GM23338 (cell line): ENCODE measurements at regions not wholly inside any gene's neighbourhood (a gene's known extent, or its start where the extent isn't known, plus 50 kb on each side); places are given as distances from the start of the nearest gene placed in this dataset.

Experiments used
- CTCF ChIP-seq, 2 experiments: fragments of 200-600 bp in 1 of 2; sonication (generic) in 1 of 2; conservative IDR thresholded peaks; 2 replicates each; pipeline versions ENCODE4 v1.5.1 to v1.6.1; 2016 to 2017; ENCODE audit warnings: antibody characterized with exemption in 2 of 2, low read depth in 2 of 2, mild to moderate bottlenecking in 2 of 2, moderate library complexity in 1 of 2
- EZH2 ChIP-seq: fragments of 200-600 bp; sonication (generic); IDR thresholded peaks from one replicate; pipeline ENCODE4 v1.8.0; 2017; ENCODE audit warnings: antibody characterized with exemption, mild to moderate bottlenecking, low read depth; ENCODE audit not compliant: unreplicated experiment
- EZH2phosphoT487 ChIP-seq: fragments of 200-600 bp; sonication (generic); IDR thresholded peaks from one replicate; pipeline ENCODE4 v1.8.1; 2018; ENCODE audit warnings: antibody characterized with exemption; ENCODE audit not compliant: unreplicated experiment
- JUNB ChIP-seq: IDR thresholded peaks from one replicate; pipeline ENCODE4 v1.6.1; 2016; ENCODE audit warnings: antibody characterized with exemption; ENCODE audit not compliant: unreplicated experiment
- NANOG ChIP-seq: IDR thresholded peaks from 2 replicates; pipeline ENCODE4 v1.6.1; 2016; ENCODE audit warnings: antibody characterized with exemption, borderline replicate concordance
- POLR2AphosphoS5 ChIP-seq: IDR thresholded peaks from 2 replicates; pipeline ENCODE4 v1.6.1; 2016; ENCODE audit warnings: antibody characterized with exemption, low read depth
- REST ChIP-seq: IDR thresholded peaks from one replicate; pipeline ENCODE4 v1.6.1; 2018; ENCODE audit warnings: antibody characterized with exemption; ENCODE audit not compliant: unreplicated experiment

GRCh38 chr12:84411031-84411430, 501.6 kb downstream of the SLC6A15 start:
- TF ChIP-seq CTCF (conservative IDR thresholded peaks at IDR 0.05; ENCODE audit: low read depth in 2 of 2) (no peak), POLR2AphosphoS5 (no peak), REST (no peak), NANOG (no peak), JUNB (no peak), EZH2phosphoT487 (no peak), EZH2 (no peak)
